ENCODE measurements at regions not wholly inside any gene's neighbourhood (a gene's known extent, or its start where the extent isn't known, plus 50 kb on each side); places are given as distances from the start of the nearest gene placed in this dataset.

DNA sequence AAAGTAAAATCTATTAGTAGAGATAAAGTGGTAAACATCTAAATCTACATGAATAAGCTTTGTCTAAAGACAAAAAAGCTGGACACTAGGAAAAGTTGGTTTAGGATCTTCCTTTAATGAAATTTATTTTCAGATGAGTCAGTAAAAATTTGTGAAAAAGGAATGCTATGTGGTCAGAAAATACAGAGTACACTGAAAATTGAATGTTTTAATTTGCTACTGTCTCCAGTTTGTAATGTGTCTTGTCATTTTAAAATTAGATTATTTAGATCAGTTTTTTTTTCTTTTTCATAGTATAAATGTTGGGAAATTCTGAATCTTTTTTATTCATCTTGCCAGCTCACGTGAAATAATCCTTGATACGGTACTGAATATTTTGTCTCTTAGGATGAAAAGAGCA, 56.9 kb downstream of the SLITRK6 start:
- DNase-seq (ENCODE audit: insufficient read length, low spot score) (no peak), FAIRE-seq (no peak)
- TF ChIP-seq TAF1 (IDR thresholded peaks at IDR 0.05; ENCODE audit: low read depth, low read length) (no peak), SPI1 (IDR thresholded peaks at IDR 0.05; ENCODE audit: low read depth, low read length) (no peak), POU2F2 (IDR thresholded peaks at IDR 0.05; ENCODE audit: low read depth, low read length) (no peak), POLR2AphosphoS5 (IDR thresholded peaks at IDR 0.05; ENCODE audit: low read depth, low read length) (no peak)

DNA sequence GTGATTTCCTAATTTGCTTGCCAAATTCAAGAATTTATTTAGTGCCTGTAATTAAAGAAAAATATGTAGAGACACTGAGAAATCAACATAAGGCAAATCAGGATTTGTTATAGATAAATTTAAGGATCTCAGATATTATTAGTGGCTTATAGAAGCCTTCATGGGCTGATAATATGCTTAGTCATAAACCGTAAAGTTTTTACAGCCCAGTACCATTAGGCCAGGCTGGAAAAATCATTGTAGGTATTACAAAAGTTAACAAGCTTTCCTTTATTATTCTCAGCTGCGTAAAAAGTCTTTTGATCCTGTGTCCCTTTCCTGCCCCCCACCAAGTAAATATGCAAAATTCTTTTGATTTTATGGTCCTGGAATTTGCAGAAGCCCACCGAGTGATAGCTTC, 58.2 kb downstream of the SLITRK6 start:
- TF ChIP-seq PAX5 (IDR thresholded peaks at IDR 0.05; ENCODE audit: insufficient read depth, low read length, severe bottlenecking): no peak
- no peak for TF ChIP-seq TAF1 (IDR thresholded peaks at IDR 0.05; ENCODE audit: low read depth, low read length)
- no peak for TF ChIP-seq POLR2AphosphoS5 (IDR thresholded peaks at IDR 0.05; ENCODE audit: low read depth, low read length)
- DNase-seq (ENCODE audit: insufficient read length, low spot score) (no peak), FAIRE-seq (no peak)

- DNase-seq (ENCODE audit: insufficient read length, low spot score) (no peak), FAIRE-seq (no peak)
- TF ChIP-seq POLR2A (IDR thresholded peaks at IDR 0.05; ENCODE audit: low read depth, low read length) (no peak), SPI1 (IDR thresholded peaks at IDR 0.05; ENCODE audit: low read depth, low read length) (no peak), POLR2AphosphoS5 (IDR thresholded peaks at IDR 0.05; ENCODE audit: low read depth, low read length) (no peak), PAX5 (IDR thresholded peaks at IDR 0.05; ENCODE audit: insufficient read depth, low read length, severe bottlenecking) (no peak), POU2F2 (IDR thresholded peaks at IDR 0.05; ENCODE audit: low read depth, low read length) (no peak)
Observed at GRCh38 chr13:85738696-85739320, 60.4 kb downstream of the SLITRK6 start.

GRCh38 chr13:85737952-85738351, 61.3 kb downstream of the SLITRK6 start:
- FAIRE-seq (no peak), DNase-seq (ENCODE audit: insufficient read length, low spot score) (no peak)
- TF ChIP-seq POLR2A (IDR thresholded peaks at IDR 0.05; ENCODE audit: low read depth, low read length): no peak
- no peak for TF ChIP-seq POLR2AphosphoS5 (IDR thresholded peaks at IDR 0.05; ENCODE audit: low read depth, low read length)
- no peak for TF ChIP-seq SPI1 (IDR thresholded peaks at IDR 0.05; ENCODE audit: low read depth, low read length)
- TF ChIP-seq POU2F2 (IDR thresholded peaks at IDR 0.05; ENCODE audit: low read depth, low read length): no peak
- TF ChIP-seq PAX5 (IDR thresholded peaks at IDR 0.05; ENCODE audit: insufficient read depth, low read length, severe bottlenecking): no peak
- no peak for TF ChIP-seq TAF1 (IDR thresholded peaks at IDR 0.05; ENCODE audit: low read depth, low read length)

- TF ChIP-seq POU2F2 (IDR thresholded peaks at IDR 0.05; ENCODE audit: low read depth, low read length) (no peak), SPI1 (IDR thresholded peaks at IDR 0.05; ENCODE audit: low read depth, low read length) (no peak), TAF1 (IDR thresholded peaks at IDR 0.05; ENCODE audit: low read depth, low read length) (no peak), POLR2AphosphoS5 (IDR thresholded peaks at IDR 0.05; ENCODE audit: low read depth, low read length) (no peak), POLR2A (IDR thresholded peaks at IDR 0.05; ENCODE audit: low read depth, low read length) (no peak), PAX5 (IDR thresholded peaks at IDR 0.05; ENCODE audit: insufficient read depth, low read length, severe bottlenecking) (no peak)
- no peak for DNase-seq (ENCODE audit: insufficient read length, low spot score)
- no peak for FAIRE-seq
Observed at GRCh38 chr13:85729296-85729695, 69.9 kb downstream of the SLITRK6 start.

GRCh38 chr13:85728811-85729210, 70.4 kb downstream of the SLITRK6 start:
- FAIRE-seq: no peak
- DNase-seq (ENCODE audit: insufficient read length, low spot score): no peak
- TF ChIP-seq POLR2AphosphoS5 (IDR thresholded peaks at IDR 0.05; ENCODE audit: low read depth, low read length) (no peak), POU2F2 (IDR thresholded peaks at IDR 0.05; ENCODE audit: low read depth, low read length) (no peak), POLR2A (IDR thresholded peaks at IDR 0.05; ENCODE audit: low read depth, low read length) (no peak), SPI1 (IDR thresholded peaks at IDR 0.05; ENCODE audit: low read depth, low read length) (no peak), TAF1 (IDR thresholded peaks at IDR 0.05; ENCODE audit: low read depth, low read length) (no peak), PAX5 (IDR thresholded peaks at IDR 0.05; ENCODE audit: insufficient read depth, low read length, severe bottlenecking) (no peak)

DNA sequence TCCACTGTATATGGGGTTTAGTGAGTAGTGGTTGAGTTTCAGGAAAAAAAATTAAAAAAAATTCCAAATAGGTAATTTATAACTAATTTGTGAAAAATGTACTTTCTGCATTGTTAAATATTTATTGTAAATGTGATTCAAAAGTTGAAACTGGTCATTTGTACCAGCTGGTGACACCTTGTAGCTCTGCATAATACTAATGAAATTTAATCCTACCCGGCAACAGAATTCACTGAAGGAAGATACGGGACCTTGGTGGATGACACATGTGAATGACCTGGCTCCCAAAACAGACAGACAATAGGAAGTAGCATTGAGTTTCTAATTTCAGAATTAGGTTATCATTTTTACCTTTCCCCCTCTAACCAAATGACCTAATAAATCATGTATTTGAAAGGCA, 73.8 kb downstream of the SLITRK6 start:
- no peak for FAIRE-seq
- no peak for DNase-seq (ENCODE audit: insufficient read length, low spot score)
- no peak for TF ChIP-seq PAX5 (IDR thresholded peaks at IDR 0.05; ENCODE audit: insufficient read depth, low read length, severe bottlenecking)
- no peak for TF ChIP-seq SPI1 (IDR thresholded peaks at IDR 0.05; ENCODE audit: low read depth, low read length)
- no peak for TF ChIP-seq POLR2AphosphoS5 (IDR thresholded peaks at IDR 0.05; ENCODE audit: low read depth, low read length)
- TF ChIP-seq POLR2A (IDR thresholded peaks at IDR 0.05; ENCODE audit: low read depth, low read length): no peak
- no peak for TF ChIP-seq TAF1 (IDR thresholded peaks at IDR 0.05; ENCODE audit: low read depth, low read length)
- TF ChIP-seq POU2F2 (IDR thresholded peaks at IDR 0.05; ENCODE audit: low read depth, low read length): no peak

DNA sequence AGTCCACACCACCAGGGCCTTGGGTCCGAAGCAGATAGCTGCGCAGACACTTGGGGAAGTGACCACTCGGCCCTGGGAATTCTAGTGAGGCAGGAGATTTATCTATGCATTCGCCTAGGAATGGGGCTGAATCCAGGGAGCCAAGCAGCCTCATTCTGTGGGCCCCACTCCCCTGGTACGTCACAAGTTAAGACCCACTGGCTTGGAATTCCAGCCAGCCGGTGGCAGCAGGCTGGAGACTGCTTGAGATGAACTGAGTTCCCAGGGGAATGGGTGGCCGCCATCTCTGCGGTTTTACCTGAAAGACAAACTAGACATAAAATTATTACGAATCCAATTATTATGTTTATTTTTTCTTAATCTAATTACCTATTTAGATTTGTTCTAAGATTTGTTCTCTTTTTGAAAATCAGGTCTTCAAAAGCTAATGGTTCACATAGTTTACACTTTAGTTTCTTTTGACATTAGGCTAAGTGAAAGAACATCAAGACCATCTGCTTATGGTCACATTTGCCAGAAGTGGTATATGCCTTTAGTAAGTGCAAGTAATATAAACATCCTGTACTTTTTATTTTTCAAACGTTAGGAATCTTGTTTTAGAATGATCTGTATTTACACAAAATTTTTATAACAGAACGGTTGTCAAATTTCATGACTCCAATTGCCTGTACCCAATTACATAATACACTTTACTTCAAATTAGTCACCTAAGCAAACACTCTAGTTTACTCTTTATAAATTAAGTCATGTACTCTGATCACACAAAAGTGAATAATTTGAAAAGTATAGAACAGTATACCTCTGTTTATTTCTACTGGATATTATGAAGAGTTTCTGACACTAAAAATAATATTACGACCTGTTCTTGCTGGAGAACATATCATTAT, 74.4 kb downstream of the SLITRK6 start:
- TF ChIP-seq POU2F2 (IDR thresholded peaks at IDR 0.05; ENCODE audit: low read depth, low read length) (no peak), POLR2AphosphoS5 (IDR thresholded peaks at IDR 0.05; ENCODE audit: low read depth, low read length) (no peak), POLR2A (IDR thresholded peaks at IDR 0.05; ENCODE audit: low read depth, low read length) (no peak), SPI1 (IDR thresholded peaks at IDR 0.05; ENCODE audit: low read depth, low read length) (no peak), TAF1 (IDR thresholded peaks at IDR 0.05; ENCODE audit: low read depth, low read length) (no peak), PAX5 (IDR thresholded peaks at IDR 0.05; ENCODE audit: insufficient read depth, low read length, severe bottlenecking) (no peak)
- DNase-seq (ENCODE audit: insufficient read length, low spot score): no peak
- FAIRE-seq: no peak

- no peak for DNase-seq (ENCODE audit: insufficient read length, low spot score)
- TF ChIP-seq POU2F2 (IDR thresholded peaks at IDR 0.05; ENCODE audit: low read depth, low read length) (no peak), POLR2AphosphoS5 (IDR thresholded peaks at IDR 0.05; ENCODE audit: low read depth, low read length) (no peak), POLR2A (IDR thresholded peaks at IDR 0.05; ENCODE audit: low read depth, low read length) (no peak), TAF1 (IDR thresholded peaks at IDR 0.05; ENCODE audit: low read depth, low read length) (no peak), SPI1 (IDR thresholded peaks at IDR 0.05; ENCODE audit: low read depth, low read length) (no peak), PAX5 (IDR thresholded peaks at IDR 0.05; ENCODE audit: insufficient read depth, low read length, severe bottlenecking) (no peak)
- FAIRE-seq: no peak
Observed at GRCh38 chr13:85719749-85720148, 79.5 kb downstream of the SLITRK6 start.

All from GM12891 (cell line).